Right kidney (tissue), 1 donor: ENCODE measurements at regions not wholly inside any gene's neighbourhood (a gene's known extent, or its start where the extent isn't known, plus 50 kb on each side); places are given as distances from the start of the nearest gene placed in this dataset.
"Not testable (repeated sequence)": the region's sequence is repeated elsewhere in the genome, so short reads cannot be mapped to it uniquely, and the experiment has no call there.

Experiments used
- DNase-seq: peaks from one replicate; pipeline ENCODE4 v3.0.0-alpha.2; 2016

GRCh38 chr22:49406879-49407587, 420.6 kb downstream of the BRD1 start:
- no peak for DNase-seq

GRCh38 chr22:49406047-49406650, 421.5 kb downstream of the BRD1 start:
- DNase-seq, result no peak

GRCh38 chr22:49405590-49405989, 422.1 kb downstream of the BRD1 start:
- DNase-seq, result no peak

- no peak for DNase-seq
These were observed 423.0 kb downstream of the BRD1 start for GRCh38 chr22:49404576-49405241.

GRCh38 chr22:49404020-49404419, 423.7 kb downstream of the BRD1 start:
- DNase-seq, result no peak

DNA sequence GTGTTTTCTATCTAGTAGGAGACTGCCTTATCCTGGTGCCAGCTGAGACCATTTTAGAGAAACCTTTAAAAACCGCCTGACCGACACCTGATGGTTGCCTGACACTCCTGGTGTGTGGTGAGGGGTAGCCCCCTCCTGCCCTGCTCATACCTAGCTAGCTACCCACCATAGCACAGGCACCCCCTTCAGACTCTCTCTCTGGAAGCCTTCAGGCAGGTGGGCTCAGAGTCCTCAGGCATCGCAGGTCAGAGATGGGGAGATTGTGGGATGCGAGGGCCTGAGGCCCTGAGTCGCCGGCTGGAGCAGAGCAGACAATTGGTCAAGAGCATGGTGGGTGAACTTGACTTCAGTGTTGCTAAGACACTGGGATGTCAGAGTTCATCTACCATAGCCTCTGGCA, 424.6 kb downstream of the BRD1 start:
- no peak for DNase-seq

DNA sequence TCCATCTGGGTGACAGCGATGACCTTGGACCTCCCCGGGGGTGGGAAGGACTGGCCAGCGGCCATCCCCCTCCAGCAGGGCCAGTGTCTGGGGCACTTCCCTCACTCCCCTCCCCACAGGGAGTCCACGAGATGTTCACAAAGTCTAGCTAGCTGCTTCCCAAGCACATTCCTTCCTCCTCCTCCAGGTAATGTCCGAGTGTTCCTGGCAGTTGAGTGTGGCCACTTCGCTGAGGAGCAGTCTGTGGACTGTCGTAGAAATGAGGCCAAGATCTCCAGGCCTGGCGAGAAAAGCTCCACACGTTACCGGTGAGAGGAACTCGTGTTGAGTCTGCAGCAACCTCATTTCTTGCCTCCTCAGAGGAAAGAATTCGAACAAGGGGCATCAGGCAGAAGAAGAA, 425.5 kb downstream of the BRD1 start:
- DNase-seq, result no peak

DNA sequence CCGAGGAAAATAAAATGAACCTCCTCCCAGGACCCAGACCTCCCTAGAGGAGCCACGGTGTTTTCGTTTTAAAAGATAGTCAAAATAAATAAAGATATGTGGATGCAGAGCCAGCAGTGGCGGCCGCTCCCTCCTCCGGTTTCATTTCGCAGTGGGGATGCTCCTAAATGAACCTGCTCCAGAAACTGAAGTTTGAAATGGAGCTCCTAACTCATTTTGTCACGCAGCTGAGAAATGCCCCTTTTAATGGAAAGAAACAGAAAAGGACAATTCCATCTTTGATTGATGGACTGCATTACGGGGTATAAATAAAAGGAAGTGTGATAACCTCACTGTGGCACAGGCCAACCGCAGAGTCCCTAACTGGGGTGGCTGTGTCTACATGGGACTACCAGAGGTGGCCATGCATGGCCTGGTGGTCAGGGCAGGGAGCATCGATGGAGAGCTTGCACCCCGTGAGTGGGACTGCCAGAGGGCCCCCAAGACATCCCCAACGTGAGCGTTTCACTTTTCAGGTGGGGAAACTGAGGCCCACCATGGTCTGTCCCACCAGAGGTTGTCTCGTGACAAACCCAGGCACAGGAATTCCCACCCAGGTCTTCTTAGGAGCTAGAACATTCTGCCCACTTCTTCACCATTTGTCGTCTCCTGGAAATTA, 426.6 kb downstream of the BRD1 start:
- no peak for DNase-seq

DNA sequence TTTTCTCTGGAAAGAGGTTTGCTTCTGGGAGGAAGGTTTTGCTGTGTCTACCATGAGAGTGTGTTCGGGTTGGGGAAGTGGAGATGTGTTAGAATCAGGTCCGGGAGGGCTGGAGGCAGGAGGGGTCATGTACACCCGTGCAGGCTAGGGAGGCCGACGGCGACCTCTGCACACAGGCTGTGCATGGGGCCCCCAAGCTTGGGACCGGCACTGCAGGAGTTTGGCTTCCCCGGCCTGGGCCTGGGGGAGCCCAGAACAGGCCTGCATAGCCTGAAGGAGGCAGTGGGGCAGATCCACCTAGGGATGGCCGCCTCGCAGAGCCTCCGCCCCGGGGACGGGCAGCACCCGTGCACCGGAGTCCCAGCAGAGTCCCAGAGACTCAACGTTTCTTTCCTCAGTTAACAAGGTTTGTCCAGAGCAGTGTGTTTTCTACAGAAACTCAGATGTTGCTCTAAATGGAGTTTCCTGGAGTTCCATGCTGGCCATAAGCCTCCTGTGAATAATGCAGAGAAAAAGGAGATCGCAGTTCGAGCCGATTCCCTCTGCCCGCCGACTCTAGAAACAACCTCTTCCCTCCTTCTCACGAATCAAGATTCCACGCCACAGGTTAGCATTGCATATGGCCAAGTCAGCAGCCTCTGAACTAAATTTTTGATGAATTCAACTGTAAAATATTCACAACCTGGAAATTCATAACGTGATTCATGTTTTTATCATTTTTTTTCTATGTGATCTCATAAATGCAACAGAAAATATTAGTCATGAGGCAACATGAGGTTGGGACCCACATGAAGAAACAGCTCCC, 427.3 kb downstream of the BRD1 start:
- DNase-seq, result no peak

- no peak for DNase-seq
These were observed 429.0 kb downstream of the BRD1 start for GRCh38 chr22:49398646-49399045.

GRCh38 chr22:49398115-49398514, 429.6 kb downstream of the BRD1 start:
- no peak for DNase-seq

- DNase-seq, result no peak
These were observed 430.9 kb downstream of the BRD1 start for GRCh38 chr22:49396817-49397216.

DNA sequence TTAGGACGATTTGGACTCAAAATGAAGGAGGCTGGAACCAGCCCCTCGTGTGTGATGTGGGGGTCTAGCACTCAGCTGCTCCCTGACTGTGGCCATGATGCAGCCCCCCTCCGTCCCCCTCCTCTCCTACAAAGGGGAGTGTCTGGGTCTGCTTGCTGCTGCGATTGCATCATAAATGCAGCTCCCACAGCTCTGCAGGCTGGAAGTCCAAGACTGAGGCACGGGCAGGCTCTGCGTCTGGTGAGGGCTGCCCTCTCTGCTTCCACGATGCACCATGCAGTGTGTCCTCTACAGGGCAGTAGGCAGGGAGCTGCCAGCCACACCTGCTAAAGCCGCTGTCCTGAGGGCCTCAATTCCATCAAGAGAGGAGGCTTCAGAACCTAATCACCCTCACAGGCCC, 432.1 kb downstream of the BRD1 start:
- DNase-seq, result no peak

- not testable (repeated sequence) for DNase-seq
These were observed 432.6 kb downstream of the BRD1 start for GRCh38 chr22:49395062-49395461.

GRCh38 chr22:49394116-49394785, 433.4 kb downstream of the BRD1 start:
- DNase-seq, result no peak

DNA sequence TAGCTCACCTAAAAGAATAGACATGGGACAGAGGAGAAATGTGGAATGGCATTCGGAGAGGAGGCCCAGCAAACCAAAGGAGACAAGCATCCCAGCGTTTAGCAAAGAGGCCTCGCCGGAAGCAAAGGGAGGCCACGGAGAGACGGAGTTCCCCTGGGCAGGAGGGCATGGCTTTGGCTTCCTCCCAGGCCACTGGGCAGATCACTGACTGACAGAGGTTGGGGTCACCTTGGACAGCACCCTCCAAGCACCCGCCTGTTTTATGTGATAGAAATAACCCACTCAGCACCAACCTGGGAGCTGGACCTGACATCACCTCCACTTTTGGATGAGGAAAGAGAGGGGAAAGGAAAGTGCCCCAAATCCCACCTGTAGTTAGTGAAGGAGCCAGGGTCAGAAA, 434.1 kb downstream of the BRD1 start:
- DNase-seq, result no peak

DNA sequence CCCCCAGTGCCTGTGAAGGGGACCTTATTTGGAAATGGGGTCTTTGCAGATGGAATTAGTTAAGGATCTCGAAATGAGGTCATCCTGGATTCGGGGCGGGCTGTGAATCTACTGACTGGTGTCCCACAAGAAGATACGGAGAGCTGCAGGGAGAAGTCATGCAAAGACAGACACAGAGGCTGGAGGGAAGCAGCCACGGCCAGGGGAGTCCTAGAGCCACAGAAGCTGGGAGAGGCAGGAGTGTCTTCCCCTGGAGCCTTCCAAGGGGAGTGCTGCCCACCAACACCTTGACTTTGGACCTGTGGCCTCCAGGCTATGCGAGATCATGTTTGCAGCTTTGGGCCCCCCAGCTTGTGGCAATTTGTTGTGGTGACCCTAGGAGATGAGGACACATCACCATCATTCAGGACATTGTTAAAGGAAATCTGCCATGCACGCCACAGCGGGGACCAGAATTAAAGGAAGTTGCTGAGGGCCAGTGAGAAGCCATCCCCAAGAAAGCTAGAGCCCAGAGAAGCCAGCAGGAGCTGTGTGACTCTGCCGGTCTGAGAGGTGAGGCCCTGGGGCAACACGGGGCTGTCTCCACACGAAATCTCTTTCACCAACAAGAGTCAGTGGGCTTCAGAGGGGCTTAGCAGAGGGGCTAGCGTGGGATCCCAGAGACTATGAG, 434.7 kb downstream of the BRD1 start:
- DNase-seq, result no peak

- DNase-seq, result no peak
These were observed 435.4 kb downstream of the BRD1 start for GRCh38 chr22:49392247-49392646.

DNA sequence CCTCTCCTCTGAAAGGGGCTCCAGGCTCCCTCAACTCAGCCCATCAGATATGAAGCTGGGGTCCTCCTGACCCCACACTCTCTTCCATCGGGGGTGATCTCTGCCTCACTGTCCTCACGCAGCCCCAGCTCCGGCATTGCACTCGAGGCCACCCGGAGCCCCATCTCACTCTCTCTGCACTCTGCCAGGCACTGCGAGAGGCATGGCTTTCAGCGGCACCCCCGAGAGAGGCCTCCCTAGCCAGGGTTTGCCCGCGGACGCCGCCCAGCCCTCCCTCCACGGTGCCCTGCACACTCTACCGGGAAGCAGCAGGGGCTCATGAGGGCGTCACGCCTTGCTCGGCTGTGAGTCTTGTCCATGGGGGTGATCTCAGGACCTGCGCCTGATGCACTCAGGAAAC, 436.2 kb downstream of the BRD1 start:
- DNase-seq, result no peak

GRCh38 chr22:49390954-49391353, 436.7 kb downstream of the BRD1 start:
- DNase-seq, result no peak

DNA sequence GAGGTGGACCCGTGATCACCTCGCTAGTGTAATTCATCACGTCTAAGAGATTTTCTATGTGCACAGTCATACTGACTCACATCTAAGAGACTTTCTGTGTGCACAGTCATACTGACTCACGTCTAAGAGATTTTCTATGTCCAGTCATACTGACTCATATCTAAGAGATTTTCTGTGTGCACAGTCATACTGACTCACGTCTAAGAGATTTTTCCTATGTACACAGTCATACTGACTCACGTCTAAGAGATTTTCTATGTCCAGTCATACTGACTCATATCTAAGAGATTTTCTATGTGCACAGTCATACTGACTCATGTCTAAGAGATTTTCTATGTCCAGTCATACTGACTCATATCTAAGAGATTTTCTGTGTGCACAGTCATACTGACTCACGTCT, 443.8 kb downstream of the BRD1 start:
- not testable (repeated sequence) for DNase-seq

- DNase-seq, result no peak
These were observed 445.3 kb downstream of the BRD1 start for GRCh38 chr22:49382451-49382735.
